ENCODE measurements at regions not wholly inside any gene's neighbourhood (a gene's known extent, or its start where the extent isn't known, plus 50 kb on each side); places are given as distances from the start of the nearest gene placed in this dataset.

GRCh38 chr11:128135451-128135850, 451.9 kb downstream of the ETS1 start:
- TF ChIP-seq YY1 (IDR thresholded peaks at IDR 0.05; ENCODE audit: insufficient read depth, insufficient read length) = no peak
- TF ChIP-seq SUZ12 (IDR thresholded peaks at IDR 0.05; ENCODE audit: extremely low read depth, insufficient read depth, insufficient read length) = no peak
